GM23338 (cell line): ENCODE measurements at regions not wholly inside any gene's neighbourhood (a gene's known extent, or its start where the extent isn't known, plus 50 kb on each side); places are given as distances from the start of the nearest gene placed in this dataset.

Source experiments
- CREB1 ChIP-seq: fragments of 250-450 bp; sonication (Bioruptor Pico); IDR thresholded peaks from 2 replicates; pipeline ENCODE4 v1.5.0; 2020; ENCODE audit warnings: low read depth, mild to moderate bottlenecking, moderate library complexity
- CTCF ChIP-seq, 2 experiments: fragments of 200-600 bp in 1 of 2; sonication (generic) in 1 of 2; conservative IDR thresholded peaks; 2 replicates each; pipeline versions ENCODE4 v1.5.1 to v1.6.1; 2016 to 2017; ENCODE audit warnings: antibody characterized with exemption in 2 of 2, low read depth in 2 of 2, mild to moderate bottlenecking in 2 of 2, moderate library complexity in 1 of 2
- ETS1 ChIP-seq: IDR thresholded peaks from 2 replicates; pipeline ENCODE4 v1.6.1; 2016; ENCODE audit warnings: antibody characterized with exemption
- EZH2 ChIP-seq: fragments of 200-600 bp; sonication (generic); IDR thresholded peaks from one replicate; pipeline ENCODE4 v1.8.0; 2017; ENCODE audit warnings: antibody characterized with exemption, mild to moderate bottlenecking, low read depth; ENCODE audit not compliant: unreplicated experiment
- EZH2phosphoT487 ChIP-seq: fragments of 200-600 bp; sonication (generic); IDR thresholded peaks from one replicate; pipeline ENCODE4 v1.8.1; 2018; ENCODE audit warnings: antibody characterized with exemption; ENCODE audit not compliant: unreplicated experiment
- JUNB ChIP-seq: IDR thresholded peaks from one replicate; pipeline ENCODE4 v1.6.1; 2016; ENCODE audit warnings: antibody characterized with exemption; ENCODE audit not compliant: unreplicated experiment
- POLR2AphosphoS5 ChIP-seq: IDR thresholded peaks from 2 replicates; pipeline ENCODE4 v1.6.1; 2016; ENCODE audit warnings: antibody characterized with exemption, low read depth
- REST ChIP-seq: IDR thresholded peaks from one replicate; pipeline ENCODE4 v1.6.1; 2018; ENCODE audit warnings: antibody characterized with exemption; ENCODE audit not compliant: unreplicated experiment
- STAT1 ChIP-seq: IDR thresholded peaks from one replicate; pipeline ENCODE4 v1.6.1; 2016; ENCODE audit warnings: antibody characterized with exemption; ENCODE audit not compliant: unreplicated experiment
- ZNF114 ChIP-seq: fragments of 250-450 bp; sonication (Bioruptor Pico); IDR thresholded peaks from 2 replicates; pipeline ENCODE4 v1.5.0; 2020; ENCODE audit warnings: mild to moderate bottlenecking, moderate library complexity
- ZNF331 ChIP-seq: fragments of 250-450 bp; sonication (Bioruptor Pico); IDR thresholded peaks from 2 replicates; pipeline ENCODE4 v1.5.0; 2020; ENCODE audit warnings: low read depth, mild to moderate bottlenecking, moderate library complexity

- TF ChIP-seq CTCF (conservative IDR thresholded peaks at IDR 0.05; ENCODE audit: low read depth in 2 of 2): no peak
- no peak for TF ChIP-seq EZH2
- no peak for TF ChIP-seq POLR2AphosphoS5
- no peak for TF ChIP-seq CREB1 (CRISPR knock-in tag)
- TF ChIP-seq ETS1: no peak
- no peak for TF ChIP-seq ZNF114 (CRISPR knock-in tag)
- TF ChIP-seq REST: no peak
- no peak for TF ChIP-seq ZNF331 (CRISPR knock-in tag)
- TF ChIP-seq STAT1: no peak
- TF ChIP-seq JUNB: no peak
- no peak for TF ChIP-seq EZH2phosphoT487
Observed at GRCh38 chr4:119690871-119691270, 62.3 kb upstream of the PDE5A start.
